DND-41 (cell line): ENCODE measurements at regions not wholly inside any gene's neighbourhood (a gene's known extent, or its start where the extent isn't known, plus 50 kb on each side); places are given as distances from the start of the nearest gene placed in this dataset.

ENCODE experiments used
- EZH2 ChIP-seq: IDR thresholded peaks from 3 replicates; pipeline ENCODE4 v1.6.1; 2012; ENCODE audit warnings: borderline replicate concordance, low read depth, mild to moderate bottlenecking, moderate library complexity, low read length, inconsistent platforms; ENCODE audit not compliant: severe bottlenecking
- TF ChIP-seq, protein P1 (sequence below): IDR thresholded peaks from 2 replicates; pipeline ENCODE4 v1.5.1; 2012; ENCODE audit warnings: borderline replicate concordance, low read length, moderate library complexity, mild to moderate bottlenecking; ENCODE audit not compliant: poor library complexity, severe bottlenecking; ENCODE audit errors: extremely low read depth

DNA sequence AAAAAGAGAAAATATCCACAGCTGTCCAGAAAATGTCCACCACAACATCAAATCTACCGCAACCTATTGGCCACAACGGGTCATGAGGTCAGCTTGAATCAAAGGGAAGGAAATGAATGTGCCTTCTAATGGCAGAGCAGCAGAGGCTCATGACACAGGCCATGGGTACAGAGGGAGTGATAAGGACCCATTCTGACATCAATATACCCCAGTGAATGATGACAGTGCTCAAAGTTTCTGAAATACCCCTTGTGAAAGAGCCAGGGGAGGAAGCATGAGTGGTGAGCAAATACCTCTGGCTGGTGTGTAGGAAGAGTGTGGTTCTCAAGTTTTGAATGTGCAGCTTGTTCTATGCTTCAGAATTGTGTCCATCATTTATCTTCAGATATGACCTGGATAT is 348.2 kb downstream of the IRX1 start:
- TF ChIP-seq, protein P1, sequence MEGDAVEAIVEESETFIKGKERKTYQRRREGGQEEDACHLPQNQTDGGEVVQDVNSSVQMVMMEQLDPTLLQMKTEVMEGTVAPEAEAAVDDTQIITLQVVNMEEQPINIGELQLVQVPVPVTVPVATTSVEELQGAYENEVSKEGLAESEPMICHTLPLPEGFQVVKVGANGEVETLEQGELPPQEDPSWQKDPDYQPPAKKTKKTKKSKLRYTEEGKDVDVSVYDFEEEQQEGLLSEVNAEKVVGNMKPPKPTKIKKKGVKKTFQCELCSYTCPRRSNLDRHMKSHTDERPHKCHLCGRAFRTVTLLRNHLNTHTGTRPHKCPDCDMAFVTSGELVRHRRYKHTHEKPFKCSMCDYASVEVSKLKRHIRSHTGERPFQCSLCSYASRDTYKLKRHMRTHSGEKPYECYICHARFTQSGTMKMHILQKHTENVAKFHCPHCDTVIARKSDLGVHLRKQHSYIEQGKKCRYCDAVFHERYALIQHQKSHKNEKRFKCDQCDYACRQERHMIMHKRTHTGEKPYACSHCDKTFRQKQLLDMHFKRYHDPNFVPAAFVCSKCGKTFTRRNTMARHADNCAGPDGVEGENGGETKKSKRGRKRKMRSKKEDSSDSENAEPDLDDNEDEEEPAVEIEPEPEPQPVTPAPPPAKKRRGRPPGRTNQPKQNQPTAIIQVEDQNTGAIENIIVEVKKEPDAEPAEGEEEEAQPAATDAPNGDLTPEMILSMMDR: no peak
- TF ChIP-seq EZH2: no peak
